ENCODE measurements at regions not wholly inside any gene's neighbourhood (a gene's known extent, or its start where the extent isn't known, plus 50 kb on each side); places are given as distances from the start of the nearest gene placed in this dataset.
"Not testable (repeated sequence)": the region's sequence is repeated elsewhere in the genome, so short reads cannot be mapped to it uniquely, and the experiment has no call there.

- no peak for DNase-seq
Measured at GRCh38 chr1:25131794-25132193, 100.5 kb downstream of the SYF2 start.

GRCh38 chr1:25130895-25131294 is 101.4 kb downstream of the SYF2 start:
- no peak for DNase-seq

- no peak for DNase-seq
Measured at GRCh38 chr1:25129380-25129779, 102.9 kb downstream of the SYF2 start.

- no peak for DNase-seq
Measured at GRCh38 chr1:25128121-25128621, 104.1 kb downstream of the SYF2 start.

- DNase-seq: no peak
Measured at GRCh38 chr1:25126562-25126961, 105.7 kb downstream of the SYF2 start.

GRCh38 chr1:25123551-25123950 is 108.8 kb downstream of the SYF2 start:
- no peak for DNase-seq

GRCh38 chr1:25122747-25123146 is 109.6 kb downstream of the SYF2 start:
- no peak for DNase-seq

- DNase-seq: no peak
Measured at GRCh38 chr1:25120281-25120680, 112.0 kb downstream of the SYF2 start.

- DNase-seq: no peak
Measured at GRCh38 chr1:25118546-25118945, 113.8 kb downstream of the SYF2 start.

GRCh38 chr1:25117233-25117823 is 115.0 kb downstream of the SYF2 start:
- DNase-seq: no peak

GRCh38 chr1:25116832-25117231 is 115.5 kb downstream of the SYF2 start:
- DNase-seq: no peak

GRCh38 chr1:25116117-25116516 is 116.2 kb downstream of the SYF2 start:
- not testable (repeated sequence) for DNase-seq

- DNase-seq: no peak
Measured at GRCh38 chr1:25113731-25114130, 118.6 kb downstream of the SYF2 start.

- no peak for DNase-seq
Measured at GRCh38 chr1:25113086-25113485, 119.2 kb downstream of the SYF2 start.

GRCh38 chr1:25112400-25112799 is 119.9 kb downstream of the SYF2 start:
- no peak for DNase-seq

- DNase-seq: no peak
Measured at GRCh38 chr1:25111706-25112105, 120.6 kb downstream of the SYF2 start.

GRCh38 chr1:25110485-25110884 is 121.8 kb downstream of the SYF2 start:
- DNase-seq: no peak

GRCh38 chr1:25110036-25110435 is 122.3 kb downstream of the SYF2 start:
- DNase-seq: no peak

GRCh38 chr1:25109531-25109951 is 122.8 kb downstream of the SYF2 start:
- DNase-seq: no peak

GRCh38 chr1:25107643-25108010 is 124.7 kb downstream of the SYF2 start:
- DNase-seq: no peak

GRCh38 chr1:25106976-25107642 is 125.2 kb downstream of the SYF2 start:
- DNase-seq: no peak

GRCh38 chr1:25106352-25106751 is 126.0 kb downstream of the SYF2 start:
- DNase-seq: no peak

- DNase-seq: no peak
Measured at GRCh38 chr1:25105836-25106235, 126.5 kb downstream of the SYF2 start.

- DNase-seq: no peak
Measured at GRCh38 chr1:25104932-25105561, 127.3 kb downstream of the SYF2 start.

Measured in NCI-H524 treated with DMSO at 0.1 percent for 48 hours (cell line).